Gastrocnemius medialis (tissue), 4 donors: ENCODE measurements at regions not wholly inside any gene's neighbourhood (a gene's known extent, or its start where the extent isn't known, plus 50 kb on each side); places are given as distances from the start of the nearest gene placed in this dataset.

Source experiments
- ATAC-seq, 2 donors: fragments of 150-250 bp; one replicate each; pipeline ENCODE4 v1.9.1; 2016
- DNase-seq, 2 donors: peaks; one replicate each; pipeline ENCODE4 v3.0.0-alpha.2; 2019
- H3K27ac ChIP-seq, 4 donors: fragments of 200-600 bp; sonication (generic); 1 replicate in 1 of 4; 2 replicates in 3 of 4; pipeline ENCODE4 v1.5.1; 2016 to 2018; ENCODE audit warnings: mild to moderate bottlenecking in 2 of 4, moderate library complexity in 1 of 4
- H3K27me3 ChIP-seq, 3 donors: fragments of 200-600 bp; sonication (generic) in 2 of 3; 1 replicate in 1 of 3; 2 replicates in 2 of 3; pipeline versions ENCODE4 v1.5.1 to v1.6.0; 2016 to 2019; ENCODE audit warnings: mild to moderate bottlenecking in 1 of 3, moderate library complexity in 1 of 3
- H3K36me3 ChIP-seq, 2 donors: fragments of 200-600 bp; sonication (generic) in 1 of 2; one replicate each; pipeline ENCODE4 v1.5.1; 2017 to 2018
- H3K4me1 ChIP-seq, 2 donors: fragments of 200-600 bp; sonication (generic) in 1 of 2; one replicate each; pipeline ENCODE4 v1.5.1; 2016 to 2017; ENCODE audit warnings: mild to moderate bottlenecking in 2 of 2
- H3K4me3 ChIP-seq, 4 donors: fragments of 200-600 bp; sonication (generic) in 3 of 4; 1 replicate in 1 of 4; 2 replicates in 3 of 4; pipeline ENCODE4 v1.5.1; 2016 to 2019; ENCODE audit warnings: mild to moderate bottlenecking in 2 of 4
- H3K9me3 ChIP-seq, 3 donors: fragments of 200-600 bp; sonication (generic) in 2 of 3; 1 replicate in 1 of 3; 2 replicates in 2 of 3; pipeline ENCODE4 v1.5.1; 2016 to 2019
- CTCF ChIP-seq, 5 experiments: fragments of 450-650 bp in 3 of 5; fragments of 200-600 bp in 2 of 5; sonication (generic) in 2 of 5; IDR thresholded peaks in 4 of 5; conservative IDR thresholded peaks in 1 of 5; 1 replicate in 4 of 5; 2 replicates in 1 of 5; pipeline ENCODE4 v1.5.1; 2016 to 2019; ENCODE audit warnings: antibody characterized with exemption in 5 of 5, mild to moderate bottlenecking in 3 of 5, moderate library complexity in 3 of 5
- POLR2A ChIP-seq, 2 donors: fragments of 450-650 bp; IDR thresholded peaks; one replicate each; pipeline ENCODE4 v1.6.1; 2017; ENCODE audit warnings: antibody characterized with exemption in 2 of 2, mild to moderate bottlenecking in 2 of 2, moderate library complexity in 2 of 2
- in situ Hi-C, 4 donors: fragments of 200-750 bp; cut with MboI; loops; one replicate each; pipeline versions ENCODE4 v1.15.0 to v1.8.0; 2017; ENCODE audit warnings: low sequenced_read_pairs in 4 of 4
- intact Hi-C: fragments of 100-400 bp; cut with DNase I; formaldehyde crosslinking; loops from one replicate; pipeline ENCODE4 v1.15.1; 2023; ENCODE audit warnings: low total_unique reads

GRCh38 chr13:76778853-76779252 is 107.4 kb downstream of the KCTD12 start:
- Histone ChIP-seq H3K4me1 (no peaks in the 10 kb centered on the region), H3K36me3 (no peaks in the 10 kb centered on the region), H3K9me3 (no peaks in the 10 kb centered on the region), H3K27ac (no peak overlapping the region), H3K4me3 (no peak overlapping the region), H3K27me3 (no peaks in the 10 kb centered on the region)
- no peak for DNase-seq
- intact Hi-C loops: loop anchor here (10.0 kb wide), 1 partner anchor 104 kb away; no protein-coding TSS in a partner anchor
- in situ Hi-C loops: no loop called here
- TF ChIP-seq CTCF (IDR thresholded peaks at IDR 0.05 in 4 of 5, conservative IDR thresholded peaks at IDR 0.05 in 1 of 5) (no peak), POLR2A (IDR thresholded peaks at IDR 0.05) (no peak)
- no peak for ATAC-seq

GRCh38 chr13:76777096-76777495 is 109.1 kb downstream of the KCTD12 start:
- intact Hi-C loops: loop anchor here (10.0 kb wide), 1 partner anchor 102 kb away; no protein-coding TSS in a partner anchor
- no peak for DNase-seq
- TF ChIP-seq POLR2A (IDR thresholded peaks at IDR 0.05) (no peak), CTCF (IDR thresholded peaks at IDR 0.05 in 4 of 5, conservative IDR thresholded peaks at IDR 0.05 in 1 of 5) (no peak)
- Histone ChIP-seq H3K27me3 (no peaks in the 10 kb centered on the region), H3K4me1 (no peaks in the 10 kb centered on the region), H3K9me3 (no peaks in the 10 kb centered on the region), H3K4me3 (no peak overlapping the region), H3K36me3 (no peaks in the 10 kb centered on the region), H3K27ac (no peak overlapping the region)
- no peak for ATAC-seq
- in situ Hi-C loops: no loop called here

GRCh38 chr13:76775088-76775740 is 111.0 kb downstream of the KCTD12 start:
- ATAC-seq: no peak

GRCh38 chr13:76773448-76774094 is 112.6 kb downstream of the KCTD12 start:
- TF ChIP-seq POLR2A (IDR thresholded peaks at IDR 0.05): no peak
- no peak for TF ChIP-seq CTCF (IDR thresholded peaks at IDR 0.05 in 4 of 5, conservative IDR thresholded peaks at IDR 0.05 in 1 of 5)
- no peak for DNase-seq

More at GRCh38 chr13:76775088-76775740, 111.0 kb downstream of the KCTD12 start:
- intact Hi-C loops: loop anchor here (10.0 kb wide), 1 partner anchor 100 kb away; no protein-coding TSS in a partner anchor
- Histone ChIP-seq H3K4me1 (no peaks in the 10 kb centered on the region), H3K4me3 (no peak overlapping the region), H3K27me3 (no peaks in the 10 kb centered on the region), H3K36me3 (no peaks in the 10 kb centered on the region), H3K27ac (no peak overlapping the region), H3K9me3 (no peaks in the 10 kb centered on the region)
- TF ChIP-seq POLR2A (IDR thresholded peaks at IDR 0.05) (no peak), CTCF (IDR thresholded peaks at IDR 0.05 in 4 of 5, conservative IDR thresholded peaks at IDR 0.05 in 1 of 5) (no peak)
- in situ Hi-C loops: no loop called here
- no peak for DNase-seq

More at GRCh38 chr13:76773448-76774094, 112.6 kb downstream of the KCTD12 start:
- H3K36me3 ChIP-seq: no peaks in the 10 kb centered on the region
- no peaks in the 10 kb centered on the region for H3K27me3 ChIP-seq
- H3K4me1 ChIP-seq: no peaks in the 10 kb centered on the region
- in situ Hi-C loops: no loop called here
- no peak overlapping the region for H3K27ac ChIP-seq
- intact Hi-C loops: loop anchor here (10.0 kb wide), 1 partner anchor 99 kb away; no protein-coding TSS in a partner anchor
- no peaks in the 10 kb centered on the region for H3K9me3 ChIP-seq
- H3K4me3 ChIP-seq: no peak overlapping the region
- no peak for ATAC-seq
